HG03521 (cell line): ENCODE measurements at regions not wholly inside any gene's neighbourhood (a gene's known extent, or its start where the extent isn't known, plus 50 kb on each side); places are given as distances from the start of the nearest gene placed in this dataset.

Experiments
- ATAC-seq: cut with Tn5 transposase; IDR thresholded peaks from one replicate; pipeline ENCODE4 v1.9.1; 2021; ENCODE audit warnings: mild to moderate bottlenecking, moderate library complexity; ENCODE audit not compliant: unreplicated experiment

GRCh38 chr1:213826891-213827290 is 160.9 kb upstream of the PROX1 start:
- ATAC-seq = no peak

GRCh38 chr1:213828867-213829266 is 158.9 kb upstream of the PROX1 start:
- no peak for ATAC-seq

- no peak for ATAC-seq
Measured at GRCh38 chr1:213829780-213830179, 158.0 kb upstream of the PROX1 start.

DNA sequence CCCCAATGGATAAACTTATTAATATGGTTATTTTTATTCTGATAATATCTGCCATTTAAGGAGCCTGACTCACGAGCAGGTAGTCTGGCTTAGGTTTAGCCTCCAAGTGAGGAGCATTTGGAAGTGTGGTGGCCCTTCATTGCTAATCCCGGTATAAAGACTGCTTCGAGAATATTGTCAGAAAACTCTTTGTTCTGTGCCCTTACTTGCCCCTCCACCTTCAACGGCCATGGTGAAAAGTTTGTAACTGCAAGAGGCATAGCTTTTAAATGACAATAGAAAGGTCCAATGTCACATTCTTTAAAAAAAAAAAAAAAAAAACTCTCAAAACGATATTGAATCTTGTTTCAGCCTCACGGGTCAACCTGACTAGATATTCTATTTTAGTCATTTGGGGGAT is 157.4 kb upstream of the PROX1 start:
- ATAC-seq = no peak

- no peak for ATAC-seq
Measured at GRCh38 chr1:213840575-213840974, 147.2 kb upstream of the PROX1 start.

DNA sequence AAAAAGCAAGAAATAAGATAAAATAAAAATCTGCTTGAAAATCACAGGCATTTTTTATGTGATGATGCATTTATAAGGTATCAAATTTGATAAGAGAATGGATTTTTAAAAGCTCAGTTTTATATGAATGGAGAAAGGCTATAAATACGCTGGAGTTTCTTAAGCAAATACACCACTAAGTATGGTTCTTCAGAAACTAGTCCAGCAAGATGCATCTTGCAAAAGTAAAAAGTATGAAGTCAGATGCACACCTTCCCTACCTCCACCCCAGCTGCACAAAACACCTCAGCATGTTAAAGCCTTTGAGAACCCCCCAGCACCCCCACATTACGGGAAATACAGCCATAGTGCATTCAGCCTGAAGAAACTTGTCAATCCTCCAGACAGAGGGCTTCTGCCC is 143.1 kb upstream of the PROX1 start:
- ATAC-seq = no peak

DNA sequence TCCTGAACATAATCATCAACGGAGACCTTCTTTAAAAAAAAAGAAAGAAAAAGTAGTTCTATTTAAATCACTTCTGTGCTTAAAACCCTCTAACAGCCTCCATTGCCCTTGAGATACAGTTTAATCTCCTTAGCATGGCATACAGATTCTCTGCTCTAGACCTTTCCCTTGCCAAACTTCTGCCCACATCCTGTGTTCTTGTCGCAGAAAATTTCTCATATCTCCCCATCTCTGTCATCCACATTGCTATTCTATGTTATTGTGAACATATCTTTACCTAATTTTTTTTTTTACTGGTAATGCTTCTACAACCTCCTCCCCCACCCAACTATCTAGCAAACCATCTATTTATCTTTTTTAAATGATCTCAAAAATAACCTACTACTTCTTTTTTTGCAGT is 135.7 kb upstream of the PROX1 start:
- ATAC-seq = no peak

DNA sequence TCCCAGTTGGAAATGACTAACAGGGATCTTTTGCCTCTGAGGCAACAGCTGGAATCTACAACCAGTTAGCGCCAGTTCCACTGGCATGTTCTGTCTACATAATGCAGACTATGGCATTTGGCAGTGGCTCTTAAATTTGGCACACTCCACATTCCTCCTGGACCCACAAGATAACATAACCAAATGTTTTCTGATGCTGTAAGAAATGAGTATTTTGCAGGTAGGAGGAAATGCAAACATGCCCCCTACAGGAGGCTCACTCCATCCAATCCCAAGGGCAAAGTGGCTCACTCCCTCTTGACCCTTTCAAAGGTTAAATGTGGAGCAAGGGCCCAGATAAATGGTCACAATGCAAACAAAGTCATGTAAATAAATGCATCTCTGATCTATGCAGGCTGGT is 129.2 kb upstream of the PROX1 start:
- ATAC-seq = no peak

GRCh38 chr1:213861841-213862240 is 125.9 kb upstream of the PROX1 start:
- no peak for ATAC-seq

DNA sequence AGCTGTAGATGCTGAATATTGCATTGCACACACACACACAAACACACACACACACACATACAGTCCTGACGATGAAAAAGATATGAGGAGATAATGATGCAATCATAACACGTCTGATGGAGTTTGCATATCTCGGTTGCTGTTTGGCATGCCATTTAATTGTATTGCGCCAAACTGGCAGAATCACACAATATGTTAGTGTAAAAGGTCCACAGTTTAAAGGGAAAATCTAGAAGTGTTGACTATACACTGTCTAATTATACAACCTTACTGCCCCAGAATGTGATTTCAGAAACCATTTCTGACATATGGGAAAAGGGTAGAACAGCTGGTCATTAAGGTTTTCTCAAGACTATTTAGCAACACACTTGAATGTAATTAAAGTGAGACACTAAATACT is 123.7 kb upstream of the PROX1 start:
- ATAC-seq = no peak

GRCh38 chr1:213868482-213868881 is 119.3 kb upstream of the PROX1 start:
- no peak for ATAC-seq

DNA sequence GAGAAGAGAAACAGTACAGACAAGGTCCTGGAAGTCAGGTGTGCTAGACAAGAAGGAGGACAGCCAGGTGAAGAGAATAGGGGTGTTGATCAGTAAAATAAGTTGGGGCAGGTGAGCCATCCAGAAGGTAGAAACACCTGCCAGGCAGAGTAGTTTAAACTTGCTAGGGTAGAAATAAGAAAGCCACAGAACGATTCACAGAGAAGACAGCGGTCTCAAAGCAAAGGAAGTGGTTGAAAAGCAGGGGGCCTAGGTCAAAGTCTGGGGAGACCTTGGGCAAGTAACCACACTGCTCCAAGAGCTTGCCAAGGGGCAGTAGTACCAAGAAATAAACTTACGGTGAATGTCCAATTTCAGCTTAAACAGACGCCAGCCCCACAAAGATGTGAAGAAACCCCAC is 116.6 kb upstream of the PROX1 start:
- no peak for ATAC-seq

DNA sequence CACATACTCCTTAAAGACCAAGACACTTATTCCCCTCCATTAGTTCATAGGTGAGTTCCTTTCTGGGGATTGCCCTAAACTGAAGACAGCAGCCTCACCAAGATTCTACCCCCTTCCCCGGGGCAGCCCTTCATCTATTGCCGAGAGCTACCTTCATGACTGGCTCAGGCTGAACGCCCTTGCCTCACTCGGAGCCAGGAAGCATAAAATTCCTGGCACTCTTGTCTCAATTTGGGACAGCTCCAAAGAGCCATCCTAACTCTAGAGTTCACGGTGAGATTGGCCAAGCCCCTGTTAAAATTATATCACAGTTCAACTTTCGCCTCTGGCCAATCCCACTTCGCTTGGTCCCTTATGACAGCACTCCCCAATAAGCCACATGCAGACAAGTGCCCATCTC is 113.0 kb upstream of the PROX1 start:
- ATAC-seq = no peak

- ATAC-seq = no peak
Measured at GRCh38 chr1:213876531-213876930, 111.2 kb upstream of the PROX1 start.

- no peak for ATAC-seq
Measured at GRCh38 chr1:213883618-213884017, 104.2 kb upstream of the PROX1 start.

DNA sequence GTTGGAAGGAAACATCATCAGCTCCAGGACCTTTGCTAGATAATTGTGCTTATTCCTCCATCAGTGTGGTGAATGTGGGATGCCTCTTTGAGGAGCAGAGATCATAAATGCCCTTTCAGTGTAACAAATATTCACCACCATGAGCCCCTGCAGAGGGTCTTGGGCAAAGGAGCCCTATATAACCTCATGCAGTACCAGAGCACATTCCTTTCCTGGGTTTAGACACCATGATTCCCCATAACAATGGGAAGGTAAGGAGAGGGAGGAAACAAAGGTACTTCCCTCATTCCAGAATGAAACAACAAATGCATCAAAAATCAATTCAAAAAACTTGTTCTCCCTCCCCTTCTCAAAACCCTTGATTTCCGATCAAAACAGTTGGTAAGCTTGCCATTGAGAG is 103.4 kb upstream of the PROX1 start:
- ATAC-seq = no peak

DNA sequence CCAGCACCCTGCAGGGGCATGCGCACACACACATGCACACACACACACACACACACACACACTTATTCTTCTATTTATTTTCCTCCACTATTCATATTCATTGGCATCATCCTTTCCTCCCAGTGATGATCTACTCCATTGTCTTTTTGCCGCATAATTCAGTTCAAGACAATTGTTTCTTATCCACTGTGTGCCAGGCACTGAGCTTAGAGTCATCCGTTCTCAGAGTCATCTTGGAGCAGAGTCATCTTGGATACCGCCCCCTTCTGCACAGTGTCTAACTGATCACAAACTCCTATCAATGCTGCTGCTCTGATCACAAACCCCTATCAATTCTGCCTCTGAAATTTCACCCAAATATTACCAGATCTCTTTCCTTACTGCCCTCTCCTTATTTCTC is 102.8 kb upstream of the PROX1 start:
- no peak for ATAC-seq

GRCh38 chr1:213887842-213888241 is 99.9 kb upstream of the PROX1 start:
- ATAC-seq = no peak

- no peak for ATAC-seq
Measured at GRCh38 chr1:213891989-213892902, 95.5 kb upstream of the PROX1 start.

GRCh38 chr1:213898684-213899083 is 89.1 kb upstream of the PROX1 start:
- ATAC-seq = no peak

DNA sequence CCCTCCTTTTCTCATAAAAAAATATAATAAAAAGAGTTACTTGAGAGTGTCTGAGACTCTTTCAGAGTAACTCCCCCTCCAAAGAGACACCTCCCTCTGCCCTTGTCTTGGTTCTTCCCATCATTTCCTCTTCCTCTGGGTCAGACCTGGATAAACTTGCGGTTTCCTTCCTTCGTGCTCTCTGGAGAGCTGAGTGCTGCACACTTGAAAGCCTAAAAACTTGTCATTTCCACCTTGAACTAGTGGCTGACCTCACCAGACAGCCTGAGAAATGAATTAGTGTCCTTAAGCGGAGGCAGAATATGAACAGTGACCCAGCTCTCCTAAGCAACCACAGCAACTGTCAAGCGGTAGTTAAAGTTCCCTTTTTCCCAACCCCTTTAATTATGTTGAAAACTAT is 88.4 kb upstream of the PROX1 start:
- no peak for ATAC-seq

DNA sequence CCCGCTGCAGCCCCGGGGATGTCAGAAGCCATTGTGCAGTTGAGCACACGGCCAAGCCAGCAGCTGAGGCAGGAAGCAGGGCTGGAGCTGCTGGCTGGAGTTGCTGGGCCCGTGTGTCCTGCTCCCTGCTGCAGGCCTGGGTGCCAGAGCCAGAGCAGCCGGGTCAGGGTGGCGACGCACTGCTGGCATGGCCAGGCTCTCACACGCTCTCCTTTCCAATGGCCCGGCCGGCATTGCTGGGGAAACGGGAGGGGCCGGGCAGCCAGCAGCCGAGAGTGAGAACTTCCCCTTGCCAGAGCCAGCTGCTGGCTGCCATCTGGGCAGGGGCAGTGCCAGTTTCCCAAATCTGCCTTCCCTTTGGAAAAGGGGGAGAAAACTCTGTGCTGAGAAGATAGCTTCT is 82.4 kb upstream of the PROX1 start:
- no peak for ATAC-seq

- no peak for ATAC-seq
Measured at GRCh38 chr1:213908521-213908920, 79.3 kb upstream of the PROX1 start.
